ENCODE measurements at regions not wholly inside any gene's neighbourhood (a gene's known extent, or its start where the extent isn't known, plus 50 kb on each side); places are given as distances from the start of the nearest gene placed in this dataset.
A peak's percentile ranks its signal among the peaks of the same experiment; 100 is the strongest.
"Not testable (repeated sequence)": the region's sequence is repeated elsewhere in the genome, so short reads cannot be mapped to it uniquely, and the experiment has no call there.

DNA sequence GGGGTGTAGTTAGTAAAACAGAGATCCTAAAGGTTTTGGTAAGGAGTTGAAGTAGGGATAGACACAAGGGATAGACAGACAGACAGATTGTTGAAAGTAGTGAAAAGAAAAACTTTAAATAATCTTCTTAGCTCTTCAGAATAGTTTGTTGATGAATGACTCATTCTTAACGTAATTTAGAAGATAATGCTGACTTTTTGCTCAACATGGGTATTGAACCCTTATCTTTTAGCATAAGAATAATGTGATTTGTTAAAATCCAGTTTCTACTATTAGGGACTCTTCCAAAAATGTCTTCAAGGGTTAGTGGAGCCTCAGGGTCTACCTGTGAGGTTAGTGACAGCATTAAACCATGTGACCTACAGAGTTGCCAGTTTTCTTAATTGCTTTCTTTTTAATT, 411.2 kb downstream of the ETV1 start:
- DNase-seq (ENCODE audit: low spot score), result no peak

DNA sequence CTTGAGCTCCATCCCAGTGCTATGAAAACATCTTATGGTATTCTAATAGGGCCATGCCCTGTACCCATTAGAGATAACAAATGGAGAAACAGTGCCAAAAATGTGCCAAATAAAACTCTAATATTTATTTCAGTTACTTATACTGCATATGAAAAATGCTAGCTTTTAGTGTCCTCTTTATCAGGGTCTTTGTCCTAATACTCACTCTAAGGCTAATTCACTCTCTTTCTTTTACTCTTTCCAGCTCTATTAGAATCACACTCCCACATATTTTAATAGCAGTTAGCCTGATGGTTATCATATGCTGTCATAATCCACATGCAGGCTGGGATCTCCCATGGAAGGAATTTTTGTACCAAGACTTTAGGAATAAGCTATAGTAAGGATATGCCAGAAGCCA, 408.4 kb downstream of the ETV1 start:
- DNase-seq (ENCODE audit: low spot score), result no peak

DNA sequence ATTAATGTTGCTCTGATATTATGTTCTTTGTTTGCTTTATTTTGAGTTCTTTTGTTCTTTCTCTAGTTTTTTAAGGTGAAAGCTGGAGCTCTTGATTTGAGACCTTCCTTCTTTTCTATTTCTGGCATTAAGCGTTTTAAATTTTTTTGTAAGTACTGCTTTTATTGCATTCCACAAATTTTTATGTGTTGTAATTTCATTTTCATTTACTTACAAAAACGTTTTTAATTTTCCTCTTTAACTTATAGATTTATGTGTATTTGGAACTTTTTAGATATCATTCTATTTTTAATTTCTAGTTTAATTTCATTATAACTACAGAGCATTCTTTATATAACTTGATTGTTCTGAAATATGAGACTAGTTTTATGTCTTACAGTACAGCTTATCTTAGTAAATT, 395.6 kb downstream of the ETV1 start:
- DNase-seq (ENCODE audit: low spot score), result no peak

DNA sequence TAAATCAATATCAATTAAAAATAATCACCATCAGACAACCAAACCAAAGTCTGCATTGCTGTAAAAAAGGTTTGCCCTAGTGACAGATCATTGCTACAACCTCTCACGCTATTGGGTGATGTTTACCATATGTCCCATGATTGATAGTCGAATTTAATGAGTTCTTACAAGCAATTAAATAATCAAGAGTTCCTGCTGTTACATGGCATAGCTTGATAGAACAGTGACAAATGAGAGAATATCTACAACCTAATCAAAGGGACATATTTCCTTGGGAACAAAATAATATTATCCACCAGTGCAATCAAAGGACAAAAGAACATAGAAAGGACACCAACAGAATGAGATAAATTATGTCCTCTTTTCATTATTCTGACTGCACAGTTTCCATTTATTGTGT, 387.4 kb downstream of the ETV1 start:
- DNase-seq (ENCODE audit: low spot score), result no peak

DNA sequence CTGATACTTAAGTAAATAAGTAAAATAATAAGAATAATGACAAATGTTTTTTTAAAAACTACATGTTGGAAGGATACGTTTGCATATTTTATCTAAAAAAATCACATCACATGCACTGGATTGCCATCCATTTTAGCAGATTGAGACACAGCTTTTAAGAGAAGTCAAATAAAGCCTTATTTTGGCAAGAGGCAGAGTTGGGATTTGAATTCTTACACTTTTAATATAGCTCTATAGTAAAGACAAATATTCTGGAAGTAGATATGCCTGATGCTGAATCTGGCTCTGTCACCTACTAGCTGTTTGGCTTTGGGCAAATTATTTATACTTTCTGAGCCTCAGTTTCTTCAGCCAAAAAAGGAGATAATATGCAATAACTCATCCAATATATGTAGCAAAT, 386.4 kb downstream of the ETV1 start:
- no peak for DNase-seq (ENCODE audit: low spot score)

DNA sequence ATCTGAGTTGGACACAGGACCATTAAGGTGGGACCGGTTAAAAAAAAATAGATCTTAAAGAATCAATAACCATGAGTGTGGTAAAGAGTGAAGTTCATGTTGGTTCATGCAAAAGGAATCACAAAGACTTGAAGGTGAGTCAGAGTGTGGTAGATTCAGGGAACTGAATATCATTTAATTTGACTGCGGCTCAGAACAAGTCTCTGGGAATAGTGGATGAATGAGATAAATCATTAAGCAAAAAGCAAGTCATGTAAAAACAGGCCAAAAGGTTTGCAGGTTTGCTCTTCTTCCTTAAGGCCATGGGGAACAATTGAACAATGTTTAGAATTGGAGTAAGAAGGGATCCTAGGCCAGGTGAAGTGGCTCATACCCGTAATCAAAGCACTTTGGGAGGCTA, 385.8 kb downstream of the ETV1 start:
- DNase-seq (ENCODE audit: low spot score), result no peak

DNA sequence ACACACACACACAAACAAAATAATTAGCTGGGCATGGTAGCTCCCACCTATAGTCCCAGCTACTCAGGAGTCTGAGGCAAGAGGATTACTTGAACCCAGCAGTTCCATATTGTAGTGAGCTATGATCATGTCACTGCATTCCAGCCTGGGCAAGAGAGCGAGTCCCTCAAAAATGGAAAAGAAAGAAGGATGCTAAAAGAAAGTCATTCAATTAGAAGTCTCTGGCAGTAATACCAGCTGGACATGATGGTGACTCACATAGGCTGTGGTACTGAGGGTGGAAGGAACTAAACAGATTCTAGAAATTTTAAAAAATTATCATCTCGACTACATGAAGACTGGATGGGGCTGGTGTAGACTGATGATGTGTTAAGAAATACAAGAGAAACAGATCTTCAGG, 385.3 kb downstream of the ETV1 start:
- DNase-seq (ENCODE audit: low spot score), result no peak

DNA sequence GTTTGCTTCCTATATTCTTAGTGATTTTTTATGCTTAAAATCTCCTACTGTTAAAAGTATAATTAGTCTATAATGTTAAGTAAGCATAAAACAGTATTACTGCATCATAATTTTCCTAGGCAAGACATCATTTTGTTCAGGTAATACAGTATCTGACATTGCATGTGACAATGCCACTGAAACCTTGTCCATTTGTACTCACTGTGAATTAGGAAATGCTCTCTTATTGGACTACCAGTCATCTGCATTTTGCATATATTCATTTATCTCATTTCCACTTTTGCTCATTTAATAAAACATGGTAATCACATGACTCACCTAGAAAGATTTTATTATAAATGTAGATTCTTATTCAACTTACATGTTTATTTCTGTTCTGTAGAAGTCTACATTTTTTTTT, 379.1 kb downstream of the ETV1 start:
- no peak for DNase-seq (ENCODE audit: low spot score)

DNA sequence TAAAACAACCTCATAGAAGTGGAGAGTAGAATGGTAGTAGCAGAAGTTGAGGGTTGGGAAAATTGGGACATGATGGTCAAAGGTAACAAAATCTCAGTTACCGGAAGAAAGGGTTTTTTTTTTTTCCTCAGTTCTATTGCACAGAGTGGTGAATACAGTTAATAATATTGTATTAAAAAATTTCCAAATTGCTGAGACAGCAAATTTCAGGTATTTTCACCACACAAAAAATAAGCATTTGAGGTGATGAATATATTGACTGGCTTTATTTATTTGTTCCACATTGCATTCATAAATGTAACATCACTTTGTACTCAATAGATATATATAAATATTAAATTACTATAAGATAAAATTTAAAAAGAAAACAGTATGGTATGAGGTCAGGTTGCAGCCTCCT, 373.8 kb downstream of the ETV1 start:
- DNase-seq (ENCODE audit: low spot score), result no peak

DNA sequence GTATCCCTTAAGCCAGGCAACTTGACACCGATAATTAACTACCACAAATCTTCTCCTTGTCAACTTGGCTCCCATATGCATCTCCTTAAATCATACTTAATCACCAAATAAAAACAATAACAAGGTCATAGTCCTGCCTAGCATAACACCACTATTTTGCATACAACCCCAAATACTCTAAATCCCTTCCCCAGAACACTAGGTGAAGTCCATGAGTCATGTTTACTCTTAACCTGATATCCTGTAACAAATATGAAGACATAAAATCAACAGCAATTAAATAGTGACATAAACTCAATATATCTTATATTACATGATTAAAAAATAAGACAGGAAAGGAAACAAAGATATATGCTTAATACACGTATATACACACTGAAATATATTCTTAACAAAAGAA, 362.0 kb downstream of the ETV1 start:
- no peak for DNase-seq (ENCODE audit: low spot score)

DNA sequence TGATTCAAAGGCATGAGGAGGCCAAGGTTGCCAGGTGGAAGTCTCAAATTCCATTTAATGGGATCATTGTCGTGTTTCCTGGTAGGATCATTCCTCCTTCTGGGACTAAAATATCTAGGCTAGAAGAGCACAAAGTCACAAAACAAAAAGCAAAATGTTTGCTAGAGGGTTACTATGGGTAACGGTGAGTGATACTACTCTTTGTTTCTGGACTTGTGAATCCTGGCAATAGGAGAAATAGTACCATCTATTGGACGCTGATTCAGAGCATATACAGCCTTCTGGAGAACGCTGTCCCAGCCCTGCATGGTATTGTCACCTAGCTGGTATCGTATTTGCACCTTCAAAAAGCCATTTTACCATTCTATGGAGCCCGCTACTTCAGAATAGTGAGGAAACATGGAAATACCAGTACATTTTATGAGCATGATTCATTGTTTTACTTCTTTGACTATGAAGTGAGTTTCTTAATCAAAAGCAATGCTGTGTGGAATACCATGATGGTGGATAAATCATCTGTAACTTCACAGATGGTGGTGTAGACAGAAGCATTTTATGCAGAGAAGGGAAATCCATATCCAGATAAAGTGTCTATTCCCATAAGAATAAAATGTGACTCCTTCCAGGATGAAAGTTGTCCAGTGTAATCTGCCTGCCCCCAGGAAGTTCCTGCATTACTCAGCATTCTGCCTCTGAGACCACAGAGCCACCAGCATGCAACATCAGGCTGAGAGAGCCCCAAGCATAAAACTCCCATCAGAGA, 361.0 kb downstream of the ETV1 start:
- peak; percentile 10 for DNase-seq (ENCODE audit: low spot score)

DNA sequence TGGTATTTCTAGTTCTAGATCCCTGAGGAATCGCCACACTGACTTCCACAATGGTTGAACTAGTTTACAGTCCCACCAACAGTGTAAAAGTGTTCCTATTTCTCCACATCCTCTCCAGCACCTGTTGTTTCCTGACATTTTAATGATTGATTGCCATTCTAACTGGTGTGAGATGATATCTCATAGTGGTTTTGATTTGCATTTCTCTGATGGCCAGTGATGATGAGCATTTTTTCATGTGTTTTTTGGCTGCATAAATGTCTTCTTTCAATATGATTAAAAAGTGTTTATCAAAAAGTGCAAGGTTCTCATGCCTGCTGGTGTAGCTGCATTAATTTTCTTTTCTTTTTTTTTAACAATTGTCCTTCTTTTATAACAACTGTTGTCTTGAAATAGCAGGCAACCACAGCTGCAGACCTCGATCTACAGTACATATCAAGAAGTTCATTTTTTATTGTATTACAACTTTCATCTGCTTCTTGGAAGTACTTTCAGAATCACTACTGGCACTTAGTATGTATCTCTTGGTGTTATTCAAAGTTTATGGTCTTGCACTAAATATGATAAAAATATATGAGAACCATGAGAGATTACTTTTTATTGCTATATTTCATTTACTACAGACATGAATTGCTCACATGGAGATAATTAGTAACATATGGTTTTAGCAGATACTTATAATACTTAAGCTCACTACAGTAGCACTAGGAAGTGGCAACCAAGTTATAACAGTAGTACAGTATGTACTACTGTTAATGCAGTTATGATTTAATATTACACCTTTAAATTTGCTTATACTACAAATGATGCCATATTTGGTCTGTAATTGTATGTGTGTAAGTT, 358.0 kb downstream of the ETV1 start:
- not testable (repeated sequence) for DNase-seq (ENCODE audit: low spot score)

DNA sequence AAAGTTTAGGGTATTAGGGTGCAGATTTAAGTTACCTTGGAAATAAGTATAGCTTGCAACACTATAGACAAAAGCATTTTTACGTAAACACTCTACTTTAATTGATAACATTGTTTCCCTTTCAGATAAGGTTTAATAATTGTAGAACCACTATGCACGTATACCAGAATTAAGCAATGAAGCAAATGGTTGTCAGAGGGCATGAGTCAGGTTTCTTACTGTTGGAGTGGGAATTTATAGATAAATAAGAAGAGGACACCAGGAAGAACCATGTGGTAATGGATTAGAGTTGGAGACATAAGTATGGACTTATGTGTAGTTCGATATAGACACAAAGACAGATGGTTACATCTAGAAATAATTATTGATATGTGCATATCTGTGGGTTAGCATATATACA, 355.6 kb downstream of the ETV1 start:
- no peak for DNase-seq (ENCODE audit: low spot score)

DNA sequence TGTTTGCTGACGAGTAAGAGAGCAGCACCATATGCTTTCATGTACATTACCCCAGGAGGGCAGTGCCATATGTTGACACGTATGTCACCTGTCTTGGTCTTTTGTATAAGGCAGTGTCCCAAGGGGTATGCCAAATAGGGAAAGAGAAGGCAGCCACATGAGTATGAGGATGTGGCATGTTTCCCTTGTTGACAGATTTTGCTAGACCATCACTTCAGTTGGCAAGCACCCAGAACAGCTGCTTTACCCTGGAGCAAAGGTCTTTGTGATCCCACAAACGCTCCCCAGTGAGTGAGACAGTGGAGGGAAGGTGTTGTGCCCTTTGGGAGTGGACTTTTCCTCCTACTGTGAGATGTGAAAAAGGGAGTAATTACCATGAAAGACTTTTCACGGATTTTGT, 350.1 kb downstream of the ETV1 start:
- DNase-seq (ENCODE audit: low spot score), result no peak

DNA sequence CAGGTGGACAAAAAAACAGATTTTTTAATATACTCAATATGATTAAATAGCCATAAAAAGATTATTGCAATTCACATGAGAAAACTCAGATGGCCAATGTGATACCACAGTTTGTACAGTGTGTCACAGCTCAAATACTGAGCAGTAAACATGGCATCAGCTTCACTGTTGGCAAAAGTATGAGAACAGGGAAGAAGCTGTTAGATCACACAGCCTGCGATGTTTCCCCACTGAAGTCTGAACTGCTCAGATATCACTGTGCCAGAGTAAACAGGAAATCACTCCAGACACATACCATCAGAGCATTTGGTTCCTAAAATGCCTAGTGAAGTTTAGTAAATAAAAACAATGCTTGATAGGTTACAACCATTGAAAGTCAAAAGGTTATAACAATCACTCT, 347.8 kb downstream of the ETV1 start:
- DNase-seq (ENCODE audit: low spot score), result no peak

DNA sequence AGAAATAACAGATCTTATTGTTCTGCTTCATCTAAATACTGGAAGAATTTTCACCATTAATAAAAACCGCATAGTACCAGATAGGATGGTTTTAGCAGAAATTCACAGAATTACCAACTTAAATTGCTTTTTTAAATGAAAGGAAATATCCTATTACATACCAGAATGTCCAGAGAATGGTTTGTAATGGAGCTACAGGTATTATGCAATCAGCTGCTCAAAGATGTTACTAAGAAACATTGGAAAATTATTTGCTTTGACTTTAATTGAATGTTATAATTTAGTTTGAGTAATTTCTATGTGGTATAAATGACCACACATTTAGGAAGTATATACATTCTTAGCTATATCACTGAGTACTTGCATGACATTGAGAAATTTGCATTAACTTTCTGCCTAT, 338.3 kb downstream of the ETV1 start:
- DNase-seq (ENCODE audit: low spot score), result no peak

DNA sequence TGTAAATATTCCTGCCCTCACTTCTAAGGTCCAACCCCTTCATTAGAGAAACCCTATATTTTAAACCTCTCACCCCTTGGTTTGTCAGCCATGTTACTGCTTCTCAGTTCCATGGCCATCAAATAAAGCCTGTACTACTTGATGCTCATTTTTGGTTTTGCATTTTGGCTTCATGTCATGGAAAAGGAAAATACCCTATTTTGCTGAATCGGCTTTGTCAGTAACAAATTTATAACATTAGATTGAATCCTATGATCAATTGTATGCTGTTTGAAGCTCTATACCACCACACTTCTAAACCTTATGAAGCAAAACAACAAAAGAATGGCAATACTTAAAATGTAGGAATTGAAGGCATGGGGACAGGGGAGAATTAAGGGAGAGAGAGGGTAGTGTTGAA, 333.1 kb downstream of the ETV1 start:
- DNase-seq (ENCODE audit: low spot score), result no peak

DNA sequence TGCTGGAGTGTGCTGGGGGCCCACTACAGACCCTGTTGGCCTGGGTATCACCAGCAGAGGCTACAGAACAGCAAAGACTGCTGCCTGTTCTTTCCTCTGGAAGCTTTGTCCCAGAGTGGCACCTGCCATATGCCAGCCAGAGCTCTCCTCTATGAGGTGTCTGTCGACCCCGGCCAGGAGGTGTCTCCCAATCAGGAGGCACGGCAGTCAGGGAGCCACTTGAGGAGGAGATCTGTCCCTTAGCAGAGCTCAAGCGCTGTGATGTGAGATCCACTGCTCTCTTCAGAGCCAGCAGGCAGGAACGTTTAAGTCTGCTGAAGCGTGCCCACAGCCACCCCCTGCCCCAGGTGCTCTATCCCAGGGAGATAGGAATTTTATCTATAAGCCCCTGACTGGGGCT, 316.2 kb downstream of the ETV1 start:
- no peak for DNase-seq (ENCODE audit: low spot score)

DNA sequence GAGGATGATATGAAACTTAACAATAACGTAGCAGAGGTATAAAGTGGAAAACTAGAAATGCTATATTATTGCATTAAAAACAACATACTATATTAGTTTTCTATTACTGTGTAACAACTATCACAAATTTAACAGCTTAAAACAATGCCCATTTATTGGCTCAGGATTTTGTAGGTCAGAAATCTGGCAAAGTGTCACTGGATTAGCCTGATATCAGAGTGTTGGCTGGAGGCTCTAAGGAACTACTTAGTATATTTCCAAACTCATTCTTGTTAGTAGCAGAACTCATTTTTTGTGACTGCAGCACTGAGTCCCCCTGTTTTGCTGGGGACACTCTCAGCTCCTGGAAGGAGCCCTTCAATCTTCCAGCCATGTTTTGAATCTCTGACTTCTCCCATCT, 306.8 kb downstream of the ETV1 start:
- no peak for DNase-seq (ENCODE audit: low spot score)

DNA sequence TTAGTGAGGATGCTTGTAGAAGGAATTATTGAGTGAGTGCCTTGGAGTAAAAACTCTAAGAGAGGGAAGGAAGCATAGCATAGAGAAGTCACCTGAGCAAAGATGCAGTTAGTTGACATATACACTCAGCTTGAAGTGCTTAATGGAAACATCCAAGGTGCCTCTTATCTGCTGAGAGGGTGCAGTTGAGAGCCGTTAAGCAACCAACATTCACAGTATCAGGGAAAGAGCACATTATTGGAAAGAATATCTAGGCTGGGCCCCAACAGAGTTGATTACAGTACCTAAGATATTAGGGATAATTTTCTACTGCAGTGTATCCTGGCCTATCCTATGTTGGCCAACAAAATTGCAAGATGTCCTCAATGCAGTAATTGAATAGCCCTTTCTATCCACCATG, 302.0 kb downstream of the ETV1 start:
- DNase-seq (ENCODE audit: low spot score), result no peak

DNA sequence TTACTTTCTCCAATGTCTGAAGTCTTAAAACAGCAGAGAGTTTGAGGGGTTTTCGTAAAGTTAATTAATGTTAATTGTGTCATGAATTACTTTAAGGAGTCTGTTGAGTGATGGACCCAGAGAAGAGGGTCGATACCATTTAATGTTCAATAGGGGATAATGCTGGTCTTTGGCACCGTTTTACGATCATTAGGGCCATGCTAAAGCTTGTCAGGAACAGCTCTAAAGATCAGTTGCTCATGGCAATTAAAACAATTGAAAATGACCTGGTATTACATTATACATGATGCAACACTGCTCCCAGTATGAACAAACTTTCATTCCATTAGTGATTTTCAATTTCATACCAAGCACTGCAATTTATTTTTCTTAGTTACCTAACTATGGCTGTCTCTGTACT, 296.9 kb downstream of the ETV1 start:
- DNase-seq (ENCODE audit: low spot score), result no peak

DNA sequence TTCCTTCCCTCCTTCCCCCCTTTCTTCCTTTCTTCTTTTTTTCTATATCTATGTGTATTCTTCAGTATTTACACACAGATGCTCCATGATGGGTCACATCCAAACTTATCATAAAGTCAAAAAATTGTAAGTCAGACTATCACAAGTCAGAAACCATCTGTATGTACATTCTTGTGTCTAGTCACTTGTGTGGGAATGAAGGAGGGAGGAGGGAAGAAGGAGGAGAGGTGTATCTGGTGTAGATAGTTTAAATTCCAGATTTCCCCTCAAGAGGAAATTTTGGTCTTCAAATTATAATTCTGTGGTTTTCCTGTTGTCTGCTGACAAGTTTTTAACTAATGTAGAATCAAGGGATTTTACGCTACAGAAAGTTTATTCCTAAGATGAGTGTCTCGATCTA, 287.2 kb downstream of the ETV1 start:
- no peak for DNase-seq (ENCODE audit: low spot score)

DNA sequence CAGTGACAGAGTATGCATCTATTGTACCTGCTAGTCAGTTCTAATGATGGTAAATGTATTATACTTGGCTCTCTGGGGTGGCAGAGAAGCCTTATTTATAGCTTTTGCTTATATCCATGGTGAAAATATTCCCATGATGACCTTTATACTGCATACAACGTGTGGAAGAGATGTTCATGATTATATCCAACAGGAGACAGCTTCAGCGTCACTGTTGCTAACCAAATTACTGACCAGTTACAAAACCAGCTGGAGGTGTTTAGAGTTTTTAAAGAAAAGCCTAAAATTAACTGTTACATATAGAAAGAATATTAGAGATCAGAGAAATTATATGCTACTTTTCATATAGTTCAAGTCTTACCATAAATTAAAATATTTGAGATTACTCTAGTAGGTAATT, 280.8 kb downstream of the ETV1 start:
- DNase-seq (ENCODE audit: low spot score), result no peak

DNA sequence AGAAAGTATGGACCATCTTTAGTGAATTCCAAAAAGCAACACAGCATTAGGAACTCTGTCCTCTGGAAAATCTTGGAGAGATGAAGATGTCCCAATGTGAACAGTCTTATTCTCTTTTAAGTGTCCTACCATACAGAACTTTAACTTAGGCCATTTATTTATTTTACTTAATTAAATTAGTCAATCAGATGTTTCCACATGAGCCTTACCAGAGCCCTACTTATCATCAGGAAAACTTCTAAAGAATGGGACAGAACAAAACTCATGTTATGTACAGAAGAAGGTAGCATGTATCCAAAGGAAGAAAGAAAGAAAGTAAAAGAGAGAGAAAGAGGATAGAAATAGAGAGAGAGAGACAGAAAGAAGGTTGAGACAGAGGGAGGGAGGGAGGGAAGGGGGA, 276.4 kb downstream of the ETV1 start:
- no peak for DNase-seq (ENCODE audit: low spot score)

All from AG08396 (cell line).